ENCODE measurements at regions not wholly inside any gene's neighbourhood (a gene's known extent, or its start where the extent isn't known, plus 50 kb on each side); places are given as distances from the start of the nearest gene placed in this dataset.

- Histone ChIP-seq H2BK5ac (ENCODE audit: low read depth, low read length, poor library complexity, severe bottlenecking) (no peak overlapping the region), H3K14ac (ENCODE audit: low read length in 2 of 2) (no peak overlapping the region), H4K8ac (ENCODE audit: low read length) (no peak overlapping the region), H3K4me3 (ENCODE audit: insufficient read depth in 1 of 2, low read depth in 1 of 2, low read length in 2 of 2) (no peak overlapping the region), H3K79me1 (replicated peaks; ENCODE audit: low read length, poor library complexity, severe bottlenecking) (no peaks in the 10 kb centered on the region), H3K4me1 (ENCODE audit: control insufficient read depth, insufficient read depth, low read depth, low read length) (no peaks in the 10 kb centered on the region), H2AK5ac (ENCODE audit: low read length, severe bottlenecking) (no peak overlapping the region), H3K9ac (ENCODE audit: low read length) (no peak overlapping the region), H3K18ac (ENCODE audit: low read depth in 1 of 2, low read length in 2 of 2) (no peak overlapping the region), H3K4me2 (ENCODE audit: low read length, poor library complexity, severe bottlenecking) (no peak overlapping the region), H3K27me3 (ENCODE audit: control insufficient read depth in 1 of 2, insufficient read depth in 1 of 2, low read length in 2 of 2) (no peaks in the 10 kb centered on the region), H3K23ac (ENCODE audit: low read length in 2 of 2) (no peak overlapping the region), H2BK12ac (ENCODE audit: low read length in 2 of 2) (no peak overlapping the region), H3K27ac (ENCODE audit: low read length, poor library complexity, severe bottlenecking) (no peak overlapping the region), H4K91ac (ENCODE audit: low read length) (no peak overlapping the region), H2BK15ac (ENCODE audit: low read depth, poor library complexity, severe bottlenecking) (no peak overlapping the region), H2AFZ (ENCODE audit: low read depth, low read length) (no peak overlapping the region), H3K9me3 (ENCODE audit: control insufficient read depth, low read length) (peaks cover 2% of the 10 kb centered on the region), H3K4ac (ENCODE audit: low read depth in 1 of 2, low read length in 2 of 2) (no peak overlapping the region), H2BK120ac (ENCODE audit: low read depth, low read length) (no peak overlapping the region), H3K36me3 (ENCODE audit: control insufficient read depth in 1 of 2, insufficient read depth in 2 of 2, low read depth in 1 of 2, low read length in 2 of 2) (no peaks in the 10 kb centered on the region)
- no CpG with 5 or more reads among the region's 3 CpGs for WGBS
- DNase-seq: no peak
These were observed 659.7 kb downstream of the NLGN4X start for GRCh38 chrX:5568934-5569333.

GRCh38 chrX:5559386-5559785, 669.3 kb downstream of the NLGN4X start:
- Histone ChIP-seq H4K91ac (ENCODE audit: low read length) (no peak overlapping the region), H2BK5ac (ENCODE audit: low read depth, low read length, poor library complexity, severe bottlenecking) (no peak overlapping the region), H4K8ac (ENCODE audit: low read length) (no peak overlapping the region), H3K4me2 (ENCODE audit: low read length, poor library complexity, severe bottlenecking) (no peak overlapping the region), H3K4me1 (ENCODE audit: control insufficient read depth, insufficient read depth, low read depth, low read length) (no peaks in the 10 kb centered on the region), H3K4me3 (ENCODE audit: insufficient read depth in 1 of 2, low read depth in 1 of 2, low read length in 2 of 2) (no peak overlapping the region), H2BK15ac (ENCODE audit: low read depth, poor library complexity, severe bottlenecking) (no peak overlapping the region), H2AK5ac (ENCODE audit: low read length, severe bottlenecking) (no peak overlapping the region), H3K23ac (ENCODE audit: low read length in 2 of 2) (no peak overlapping the region), H2BK12ac (ENCODE audit: low read length in 2 of 2) (no peak overlapping the region), H3K27me3 (ENCODE audit: control insufficient read depth in 1 of 2, insufficient read depth in 1 of 2, low read length in 2 of 2) (no peaks in the 10 kb centered on the region), H2AFZ (ENCODE audit: low read depth, low read length) (no peak overlapping the region), H3K14ac (ENCODE audit: low read length in 2 of 2) (no peak overlapping the region), H3K79me1 (replicated peaks; ENCODE audit: low read length, poor library complexity, severe bottlenecking) (no peaks in the 10 kb centered on the region), H3K36me3 (ENCODE audit: control insufficient read depth in 1 of 2, insufficient read depth in 2 of 2, low read depth in 1 of 2, low read length in 2 of 2) (no peaks in the 10 kb centered on the region), H3K18ac (ENCODE audit: low read depth in 1 of 2, low read length in 2 of 2) (no peak overlapping the region), H3K4ac (ENCODE audit: low read depth in 1 of 2, low read length in 2 of 2) (no peak overlapping the region), H3K9me3 (ENCODE audit: control insufficient read depth, low read length) (peaks cover 45% of the 10 kb centered on the region), H2BK120ac (ENCODE audit: low read depth, low read length) (no peak overlapping the region), H3K9ac (ENCODE audit: low read length) (no peak overlapping the region), H3K27ac (ENCODE audit: low read length, poor library complexity, severe bottlenecking) (no peak overlapping the region)
- DNase-seq: no peak
- 100% methylated on average over 1 of the region's 2 CpGs for WGBS

GRCh38 chrX:5549512-5549911, 679.2 kb downstream of the NLGN4X start:
- WGBS: 90% methylated on average over 2 of the region's 2 CpGs
- Histone ChIP-seq H3K9ac (ENCODE audit: low read length) (no peak overlapping the region), H3K4me1 (ENCODE audit: control insufficient read depth, insufficient read depth, low read depth, low read length) (no peaks in the 10 kb centered on the region)

GRCh38 chrX:5537098-5537497, 691.6 kb downstream of the NLGN4X start:
- no peak overlapping the region for H2BK5ac ChIP-seq (ENCODE audit: low read depth, low read length, poor library complexity, severe bottlenecking)
- H2AFZ ChIP-seq (ENCODE audit: low read depth, low read length): no peak overlapping the region
- no peak overlapping the region for H3K4me2 ChIP-seq (ENCODE audit: low read length, poor library complexity, severe bottlenecking)
- H3K36me3 ChIP-seq (ENCODE audit: control insufficient read depth in 1 of 2, insufficient read depth in 2 of 2, low read depth in 1 of 2, low read length in 2 of 2): no peaks in the 10 kb centered on the region
- DNase-seq: no peak
- H3K4ac ChIP-seq (ENCODE audit: low read depth in 1 of 2, low read length in 2 of 2): no peak overlapping the region
- no peak overlapping the region for H2BK15ac ChIP-seq (ENCODE audit: low read depth, poor library complexity, severe bottlenecking)
- H2BK12ac ChIP-seq (ENCODE audit: low read length in 2 of 2): no peak overlapping the region
- H2BK120ac ChIP-seq (ENCODE audit: low read depth, low read length): no peak overlapping the region
- H3K4me3 ChIP-seq (ENCODE audit: insufficient read depth in 1 of 2, low read depth in 1 of 2, low read length in 2 of 2): no peak overlapping the region
- H3K14ac ChIP-seq (ENCODE audit: low read length in 2 of 2): no peak overlapping the region
- H3K23ac ChIP-seq (ENCODE audit: low read length in 2 of 2): no peak overlapping the region
- H3K9ac ChIP-seq (ENCODE audit: low read length): no peak overlapping the region
- H3K27ac ChIP-seq (ENCODE audit: low read length, poor library complexity, severe bottlenecking): no peak overlapping the region
- H4K91ac ChIP-seq (ENCODE audit: low read length): no peak overlapping the region
- peaks cover 11% of the 10 kb centered on the region for H3K9me3 ChIP-seq (ENCODE audit: control insufficient read depth, low read length)
- no peaks in the 10 kb centered on the region for H3K27me3 ChIP-seq (ENCODE audit: control insufficient read depth in 1 of 2, insufficient read depth in 1 of 2, low read length in 2 of 2)
- no peak overlapping the region for H3K18ac ChIP-seq (ENCODE audit: low read depth in 1 of 2, low read length in 2 of 2)
- 76% methylated on average over 3 of the region's 6 CpGs for WGBS
- H3K79me1 ChIP-seq (replicated peaks; ENCODE audit: low read length, poor library complexity, severe bottlenecking): no peaks in the 10 kb centered on the region
- H2AK5ac ChIP-seq (ENCODE audit: low read length, severe bottlenecking): no peak overlapping the region
- H4K8ac ChIP-seq (ENCODE audit: low read length): no peak overlapping the region
- H3K4me1 ChIP-seq (ENCODE audit: control insufficient read depth, insufficient read depth, low read depth, low read length): no peaks in the 10 kb centered on the region

More at GRCh38 chrX:5549512-5549911, 679.2 kb downstream of the NLGN4X start:
- H4K8ac ChIP-seq (ENCODE audit: low read length): no peak overlapping the region
- peaks cover 30% of the 10 kb centered on the region for H3K9me3 ChIP-seq (ENCODE audit: control insufficient read depth, low read length)
- H3K27ac ChIP-seq (ENCODE audit: low read length, poor library complexity, severe bottlenecking): no peak overlapping the region
- H3K27me3 ChIP-seq (ENCODE audit: control insufficient read depth in 1 of 2, insufficient read depth in 1 of 2, low read length in 2 of 2): no peaks in the 10 kb centered on the region
- no peak overlapping the region for H3K4me3 ChIP-seq (ENCODE audit: insufficient read depth in 1 of 2, low read depth in 1 of 2, low read length in 2 of 2)
- H3K14ac ChIP-seq (ENCODE audit: low read length in 2 of 2): no peak overlapping the region
- H2AK5ac ChIP-seq (ENCODE audit: low read length, severe bottlenecking): no peak overlapping the region
- no peak overlapping the region for H2BK12ac ChIP-seq (ENCODE audit: low read length in 2 of 2)
- H2BK5ac ChIP-seq (ENCODE audit: low read depth, low read length, poor library complexity, severe bottlenecking): no peak overlapping the region
- H3K79me1 ChIP-seq (replicated peaks; ENCODE audit: low read length, poor library complexity, severe bottlenecking): no peaks in the 10 kb centered on the region
- no peak overlapping the region for H2BK15ac ChIP-seq (ENCODE audit: low read depth, poor library complexity, severe bottlenecking)
- no peak overlapping the region for H3K4ac ChIP-seq (ENCODE audit: low read depth in 1 of 2, low read length in 2 of 2)
- no peak overlapping the region for H3K4me2 ChIP-seq (ENCODE audit: low read length, poor library complexity, severe bottlenecking)
- no peak overlapping the region for H2AFZ ChIP-seq (ENCODE audit: low read depth, low read length)
- H2BK120ac ChIP-seq (ENCODE audit: low read depth, low read length): no peak overlapping the region
- peak; percentile 22 for DNase-seq
- H3K36me3 ChIP-seq (ENCODE audit: control insufficient read depth in 1 of 2, insufficient read depth in 2 of 2, low read depth in 1 of 2, low read length in 2 of 2): no peaks in the 10 kb centered on the region
- no peak overlapping the region for H3K23ac ChIP-seq (ENCODE audit: low read length in 2 of 2)
- H4K91ac ChIP-seq (ENCODE audit: low read length): no peak overlapping the region
- H3K18ac ChIP-seq (ENCODE audit: low read depth in 1 of 2, low read length in 2 of 2): no peak overlapping the region

All from mesenchymal stem cell (in vitro differentiated cells and primary cell).